Urothelium cell line (cell line): ENCODE measurements at regions not wholly inside any gene's neighbourhood (a gene's known extent, or its start where the extent isn't known, plus 50 kb on each side); places are given as distances from the start of the nearest gene placed in this dataset.
"Not testable (repeated sequence)": the region's sequence is repeated elsewhere in the genome, so short reads cannot be mapped to it uniquely, and the experiment has no call there.

Experiments
- DNase-seq: peaks from one replicate; pipeline ENCODE4 v3.0.0; 2011; ENCODE audit warnings: low spot score, mixed read lengths
- FAIRE-seq: peaks from 2 replicates; lab custom pipeline; 2011; peaks lifted over from hg19 to GRCh38; lab: Jason Lieb, UNC

DNA sequence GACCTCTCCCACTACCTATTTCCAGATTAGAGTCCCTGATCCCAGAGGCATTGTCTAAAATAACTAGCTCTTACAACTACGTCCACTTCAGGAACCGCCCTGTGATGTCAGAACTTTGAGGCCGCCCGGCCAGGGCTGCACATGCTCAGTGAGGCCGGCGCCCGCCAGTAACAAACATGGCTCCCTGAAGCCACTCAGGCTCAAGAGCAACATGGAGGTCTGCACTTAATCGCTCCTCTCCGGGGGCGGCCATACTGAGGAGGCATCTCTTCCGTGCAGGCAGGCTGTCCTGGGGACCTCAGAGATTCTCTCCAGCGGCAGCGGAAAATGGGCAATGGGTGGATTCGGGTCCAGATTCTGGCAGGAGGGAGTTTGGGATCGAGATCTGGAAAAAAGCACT, 385.1 kb downstream of the SPATA31A6 start:
- DNase-seq, FAIRE-seq: not testable (repeated sequence)

GRCh38 chr9:42568942-42569556, 385.6 kb downstream of the SPATA31A6 start:
- not testable (repeated sequence) for FAIRE-seq, DNase-seq

- not testable (repeated sequence) for FAIRE-seq, DNase-seq
Measured at GRCh38 chr9:42577851-42578250, 394.4 kb downstream of the SPATA31A6 start.
